CD4-positive, alpha-beta T cell (primary cell): ENCODE measurements at regions not wholly inside any gene's neighbourhood (a gene's known extent, or its start where the extent isn't known, plus 50 kb on each side); places are given as distances from the start of the nearest gene placed in this dataset.

Source experiments
- ATAC-seq: fragments of 200-7000 bp; cut with Tn5 transposase; one replicate; pipeline ENCODE4 v1.10.0; 2022; ENCODE audit warnings: mild to moderate bottlenecking; ENCODE audit not compliant: poor library complexity
- CTCF ChIA-PET: fragments of 350-600 bp; sonication (Branson Sonifier 250); formaldehyde crosslinking; loops from one replicate; lab custom pipeline; 2021; ENCODE audit warnings: antibody characterized with exemption, inconsistent platforms; lab: Charles Lee
- POLR2A ChIA-PET: fragments of 350-600 bp; sonication (Branson Sonifier 250); formaldehyde crosslinking; loops from one replicate; lab custom pipeline; 2021; ENCODE audit warnings: antibody characterized with exemption, inconsistent platforms; lab: Charles Lee
- DNase-seq, 14 experiments: peaks; one replicate each; pipeline ENCODE4 v3.0.0-alpha.2; 2013 to 2020; ENCODE audit warnings: mixed read lengths in 2 of 14
- H3K27ac ChIP-seq, 2 donors: one replicate each; pipeline versions ENCODE4 v1.5.1 to v1.7.0; 2013; ENCODE audit warnings: low read length in 2 of 2, low read depth in 1 of 2, mild to moderate bottlenecking in 1 of 2
- H3K27me3 ChIP-seq, 2 experiments: 1 replicate in 1 of 2; 2 replicates in 1 of 2; pipeline versions ENCODE4 v1.6.1 to v1.7.0; 2013; ENCODE audit warnings: low read length in 2 of 2, control low read depth in 1 of 2, mild to moderate bottlenecking in 1 of 2, moderate library complexity in 1 of 2; ENCODE audit not compliant: insufficient read depth in 2 of 2, control insufficient read depth in 1 of 2
- H3K36me3 ChIP-seq: one replicate; pipeline ENCODE4 v1.6.1; 2013; ENCODE audit warnings: low read length, control low read depth; ENCODE audit not compliant: insufficient read depth
- H3K4me1 ChIP-seq: one replicate; pipeline ENCODE4 v1.6.1; 2013; ENCODE audit warnings: low read length, control low read depth; ENCODE audit not compliant: insufficient read depth
- H3K4me3 ChIP-seq: one replicate; pipeline ENCODE4 v1.5.1; 2013; ENCODE audit warnings: mild to moderate bottlenecking, low read length, moderate library complexity
- H3K9me3 ChIP-seq, 2 experiments: 1 replicate in 1 of 2; 2 replicates in 1 of 2; pipeline versions ENCODE4 v1.6.1 to v1.7.0; 2013; ENCODE audit warnings: low read length in 2 of 2, mild to moderate bottlenecking in 2 of 2, control low read depth in 1 of 2, moderate library complexity in 1 of 2; ENCODE audit not compliant: control insufficient read depth in 1 of 2, insufficient read depth in 1 of 2
- H3K27ac Mint-ChIP-seq: one replicate; pipeline ENCODE4 v1.8.0; 2020; ENCODE audit warnings: mixed read lengths
- H3K27me3 Mint-ChIP-seq: one replicate; pipeline ENCODE4 v1.8.0; 2021; ENCODE audit warnings: mixed read lengths
- H3K36me3 Mint-ChIP-seq: one replicate; pipeline ENCODE4 v1.8.0; 2021; ENCODE audit warnings: low read depth, mixed read lengths
- H3K4me1 Mint-ChIP-seq: one replicate; pipeline ENCODE4 v1.8.0; 2021; ENCODE audit warnings: low read depth, mixed read lengths
- H3K4me3 Mint-ChIP-seq: one replicate; pipeline ENCODE4 v1.8.0; 2020; ENCODE audit warnings: mild to moderate bottlenecking, mixed read lengths
- H3K9me3 Mint-ChIP-seq: one replicate; pipeline ENCODE4 v1.8.0; 2020; ENCODE audit warnings: mixed read lengths
- CTCF ChIP-seq: fragments of 200-600 bp; IDR thresholded peaks from one replicate; pipeline ENCODE4 v1.8.0; 2022; ENCODE audit warnings: antibody characterized with exemption, mild to moderate bottlenecking
- intact Hi-C, 2 experiments: fragments of 100-400 bp; cut with DNase I in 1 of 2; cut with micrococcal nuclease in 1 of 2; formaldehyde crosslinking; loops; one replicate each; pipeline versions ENCODE4 v1.15.1 to v1.9.0; 2023 to 2025; cut with DNase I, micrococcal nuclease

GRCh38 chr5:6273749-6274148 is 104.6 kb downstream of the MED10 start:
- intact Hi-C loops = no loop called here
- Histone ChIP-seq H3K27ac (no peak overlapping the region), H3K9me3 (no peaks in the 10 kb centered on the region), H3K27me3 (peaks cover 0 to 5% of the 10 kb centered on the region in 2 experiments), H3K4me3 (no peak overlapping the region), H3K36me3 (no peaks in the 10 kb centered on the region), H3K4me1 (no peaks in the 10 kb centered on the region)
- no peak for TF ChIP-seq CTCF
- H3K4me1 Mint-ChIP-seq = no peaks in the 10 kb centered on the region
- DNase-seq (no peak), ATAC-seq (no peak)
- no peaks in the 10 kb centered on the region for H3K36me3 Mint-ChIP-seq
- H3K9me3 Mint-ChIP-seq = no peaks in the 10 kb centered on the region
- no peak overlapping the region for H3K4me3 Mint-ChIP-seq
- ChIA-PET CTCF (no interaction called here), POLR2A (no interaction called here)
- peaks cover 59% of the 10 kb centered on the region for H3K27me3 Mint-ChIP-seq
- H3K27ac Mint-ChIP-seq = no peak overlapping the region

DNA sequence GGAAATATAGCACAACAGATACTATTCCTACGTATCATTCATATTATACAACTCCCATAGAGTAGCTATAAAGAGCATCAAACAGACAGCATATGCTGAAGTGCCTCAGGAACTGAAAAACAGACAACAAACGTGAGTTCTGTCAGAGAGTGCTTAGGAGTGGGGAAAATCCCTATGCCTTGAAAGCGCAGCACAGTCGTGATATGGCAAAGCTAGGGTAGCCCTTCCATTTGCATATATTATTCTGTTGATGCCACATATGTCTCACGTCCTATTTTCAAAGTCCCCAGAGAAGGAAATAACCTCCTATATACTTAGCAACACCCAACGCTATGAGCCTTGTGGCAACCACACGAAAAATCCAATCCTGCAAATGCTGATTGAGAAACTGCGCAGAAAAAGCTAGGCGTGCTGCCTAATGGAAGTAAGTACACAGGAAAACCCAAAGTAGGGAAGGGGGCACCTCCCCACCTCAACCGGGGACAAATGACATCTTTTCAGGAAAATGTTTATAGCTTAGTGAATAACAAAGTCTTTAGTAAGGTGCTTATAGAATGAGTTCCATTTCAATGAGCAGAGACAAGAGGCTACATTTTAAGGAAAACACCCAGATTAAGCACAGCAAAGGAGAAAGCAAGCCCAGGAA is 105.1 kb downstream of the MED10 start:
- intact Hi-C loops = no loop called here
- Mint-ChIP-seq H3K27ac (no peak overlapping the region), H3K36me3 (no peaks in the 10 kb centered on the region), H3K4me3 (no peak overlapping the region), H3K9me3 (no peaks in the 10 kb centered on the region), H3K27me3 (peaks cover 59% of the 10 kb centered on the region), H3K4me1 (no peaks in the 10 kb centered on the region)
- ChIA-PET POLR2A (no interaction called here), CTCF (no interaction called here)
- Histone ChIP-seq H3K4me3 (no peak overlapping the region), H3K36me3 (no peaks in the 10 kb centered on the region), H3K27me3 (peaks cover 0 to 5% of the 10 kb centered on the region in 2 experiments), H3K4me1 (no peaks in the 10 kb centered on the region), H3K9me3 (no peaks in the 10 kb centered on the region), H3K27ac (no peak overlapping the region)
- TF ChIP-seq CTCF = no peak
- no peak for DNase-seq
- no peak for ATAC-seq

DNA sequence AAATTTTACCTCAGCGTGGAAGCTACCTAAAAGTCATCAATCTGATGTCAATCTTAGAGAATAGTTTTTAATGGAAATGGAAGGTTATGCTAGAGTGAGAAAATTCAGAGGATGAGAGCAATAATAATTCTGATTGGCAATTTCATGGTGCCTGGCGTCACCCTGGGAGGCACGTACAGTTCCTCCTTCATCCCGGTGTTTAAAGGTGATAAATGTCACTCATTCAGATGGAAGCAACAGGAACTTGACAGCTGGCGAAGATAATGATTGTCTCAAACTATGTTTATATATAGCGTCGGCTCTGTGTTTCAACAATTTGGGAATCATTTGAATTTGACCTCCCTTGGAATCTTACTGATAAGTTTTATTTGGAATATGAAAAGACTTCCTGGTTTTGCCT is 108.4 kb downstream of the MED10 start:
- CTCF ChIA-PET = no interaction called here
- intact Hi-C loops = no loop called here
- DNase-seq (no peak), ATAC-seq (no peak)
- H3K4me3 Mint-ChIP-seq = no peak overlapping the region
- no peaks in the 10 kb centered on the region for H3K4me1 Mint-ChIP-seq
- H3K36me3 ChIP-seq = no peaks in the 10 kb centered on the region
- TF ChIP-seq CTCF = no peak
- peaks cover 46% of the 10 kb centered on the region for H3K27me3 Mint-ChIP-seq
- H3K9me3 ChIP-seq = no peaks in the 10 kb centered on the region
- H3K27me3 ChIP-seq = peaks cover 0 to 3% of the 10 kb centered on the region in 2 experiments
- POLR2A ChIA-PET = no interaction called here
- no peaks in the 10 kb centered on the region for H3K36me3 Mint-ChIP-seq
- H3K27ac Mint-ChIP-seq = no peak overlapping the region
- H3K4me1 ChIP-seq = no peaks in the 10 kb centered on the region
- no peak overlapping the region for H3K27ac ChIP-seq
- no peaks in the 10 kb centered on the region for H3K9me3 Mint-ChIP-seq
- H3K4me3 ChIP-seq = no peak overlapping the region
